ENCODE measurements at regions not wholly inside any gene's neighbourhood (a gene's known extent, or its start where the extent isn't known, plus 50 kb on each side); places are given as distances from the start of the nearest gene placed in this dataset.
A peak's percentile ranks its signal among the peaks of the same experiment; 100 is the strongest.

- intact Hi-C loops (cut with DNase I; ENCODE audit: low total_unique reads): loop anchor here (10.0 kb wide), 1 partner anchor 51 kb away; no protein-coding TSS in a partner anchor
- TF ChIP-seq CTCF (IDR thresholded peaks at IDR 0.05): no peak
- no peaks in the 10 kb centered on the region for H3K36me3 ChIP-seq
- no peaks in the 10 kb centered on the region for H3K9me3 ChIP-seq
- H3K27ac ChIP-seq: no peak overlapping the region
- H3K4me1 ChIP-seq: peaks cover 0 to 33% (median 12%) of the 10 kb centered on the region in 4 donors
- no peak overlapping the region for H3K4me3 ChIP-seq
- H3K27me3 ChIP-seq: no peaks in the 10 kb centered on the region
- DNase-seq: no peak
These were observed 59.2 kb upstream of the ATL2 start for GRCh38 chr2:38436227-38436664.

- Histone ChIP-seq H3K4me3 (no peak overlapping the region), H3K27ac (no peak overlapping the region), H3K36me3 (no peaks in the 10 kb centered on the region), H3K4me1 (peaks cover 0 to 35% (median 15%) of the 10 kb centered on the region in 4 donors), H3K27me3 (no peaks in the 10 kb centered on the region), H3K9me3 (no peaks in the 10 kb centered on the region)
- DNase-seq: no peak
- intact Hi-C loops (cut with DNase I; ENCODE audit: low total_unique reads): loop anchor here (10.0 kb wide), 1 partner anchor 51 kb away; no protein-coding TSS in a partner anchor
- no peak for TF ChIP-seq CTCF (IDR thresholded peaks at IDR 0.05)
These were observed 58.7 kb upstream of the ATL2 start for GRCh38 chr2:38435775-38436174.

GRCh38 chr2:38434595-38434994 is 57.5 kb upstream of the ATL2 start:
- Histone ChIP-seq H3K36me3 (no peaks in the 10 kb centered on the region), H3K27ac (no peak overlapping the region), H3K9me3 (no peaks in the 10 kb centered on the region), H3K4me1 (peaks cover 0 to 47% (median 26%) of the 10 kb centered on the region in 4 donors), H3K27me3 (no peaks in the 10 kb centered on the region), H3K4me3 (no peak overlapping the region)
- intact Hi-C loops (cut with DNase I; ENCODE audit: low total_unique reads): loop anchor here (10.0 kb wide), 1 partner anchor 50 kb away; no protein-coding TSS in a partner anchor
- TF ChIP-seq CTCF (IDR thresholded peaks at IDR 0.05): no peak
- DNase-seq: no peak

- TF ChIP-seq CTCF (IDR thresholded peaks at IDR 0.05): no peak
- peak overlapping the region; percentile 32 to 40 for H3K27ac ChIP-seq
These were observed 56.5 kb upstream of the ATL2 start for GRCh38 chr2:38433607-38433975.

GRCh38 chr2:38432820-38433606 is 55.9 kb upstream of the ATL2 start:
- H3K4me1 ChIP-seq: peaks cover 0 to 57% (median 41%) of the 10 kb centered on the region in 4 donors
- H3K36me3 ChIP-seq: no peaks in the 10 kb centered on the region
- intact Hi-C loops (cut with DNase I; ENCODE audit: low total_unique reads): loop anchor here (10.0 kb wide), 1 partner anchor 48 kb away; no protein-coding TSS in a partner anchor
- no peak overlapping the region for H3K4me3 ChIP-seq
- peak overlapping the region; percentile 32 to 40 for H3K27ac ChIP-seq
- DNase-seq: peak in 1 of 2 donors; percentile 26
- H3K9me3 ChIP-seq: no peaks in the 10 kb centered on the region
- TF ChIP-seq CTCF (IDR thresholded peaks at IDR 0.05): no peak
- no peaks in the 10 kb centered on the region for H3K27me3 ChIP-seq

More at GRCh38 chr2:38433607-38433975, 56.5 kb upstream of the ATL2 start:
- no peaks in the 10 kb centered on the region for H3K27me3 ChIP-seq
- H3K4me3 ChIP-seq: no peak overlapping the region
- H3K4me1 ChIP-seq: peaks cover 0 to 51% (median 36%) of the 10 kb centered on the region in 4 donors
- intact Hi-C loops (cut with DNase I; ENCODE audit: low total_unique reads): loop anchor here (10.0 kb wide), 1 partner anchor 49 kb away; no protein-coding TSS in a partner anchor
- DNase-seq: no peak
- H3K36me3 ChIP-seq: no peaks in the 10 kb centered on the region
- H3K9me3 ChIP-seq: no peaks in the 10 kb centered on the region

All from tibial artery (tissue), 4 donors.